Ascending aorta (tissue), 2 donors: ENCODE measurements at regions not wholly inside any gene's neighbourhood (a gene's known extent, or its start where the extent isn't known, plus 50 kb on each side); places are given as distances from the start of the nearest gene placed in this dataset.

Experiments used
- DNase-seq, 2 donors: peaks; one replicate each; pipeline ENCODE4 v3.0.0-alpha.2; 2019; ENCODE audit warnings: low spot score in 2 of 2
- H3K27ac ChIP-seq, 2 donors: fragments of 200-600 bp; sonication (generic); one replicate each; pipeline ENCODE4 v1.5.1; 2016 to 2017; ENCODE audit warnings: mild to moderate bottlenecking in 1 of 2
- H3K27me3 ChIP-seq: fragments of 200-600 bp; sonication (generic); one replicate; pipeline ENCODE4 v1.5.1; 2017
- H3K36me3 ChIP-seq, 2 donors: fragments of 200-600 bp; sonication (generic); one replicate each; pipeline ENCODE4 v1.5.1; 2016
- H3K4me1 ChIP-seq, 2 donors: fragments of 200-600 bp; sonication (generic); one replicate each; pipeline ENCODE4 v1.5.1; 2016 to 2017; ENCODE audit warnings: mild to moderate bottlenecking in 1 of 2
- H3K4me3 ChIP-seq, 2 donors: fragments of 200-600 bp; sonication (generic); one replicate each; pipeline ENCODE4 v1.5.1; 2016 to 2017; ENCODE audit warnings: mild to moderate bottlenecking in 1 of 2
- H3K9me3 ChIP-seq, 2 donors: fragments of 200-600 bp; sonication (generic); one replicate each; pipeline ENCODE4 v1.5.1; 2016
- CTCF ChIP-seq, 3 experiments: fragments of 200-600 bp in 2 of 3; fragments of 450-650 bp in 1 of 3; sonication (generic) in 2 of 3; IDR thresholded peaks; one replicate each; pipeline ENCODE4 v1.5.1; 2016 to 2019; ENCODE audit warnings: antibody characterized with exemption in 3 of 3, mild to moderate bottlenecking in 1 of 3, moderate library complexity in 1 of 3
- intact Hi-C: fragments of 100-400 bp; cut with DNase I; formaldehyde crosslinking; loops from one replicate; pipeline ENCODE4 v1.15.1; 2023

GRCh38 chr12:94056419-94057158 lies 91.8 kb upstream of the PLXNC1 start:
- Histone ChIP-seq H3K9me3 (no peaks in the 10 kb centered on the region), H3K4me1 (peaks cover 0 to 14% of the 10 kb centered on the region in 2 donors), H3K27me3 (no peaks in the 10 kb centered on the region), H3K4me3 (no peak overlapping the region), H3K36me3 (no peaks in the 10 kb centered on the region), H3K27ac (no peak overlapping the region)
- DNase-seq: no peak
- intact Hi-C loops: loop anchor here (2.0 kb wide), 1 partner anchor 18 kb away; no protein-coding TSS in a partner anchor
- TF ChIP-seq CTCF (IDR thresholded peaks at IDR 0.05): no peak

GRCh38 chr12:94057262-94058151 lies 90.9 kb upstream of the PLXNC1 start:
- DNase-seq: no peak
- Histone ChIP-seq H3K27me3 (no peaks in the 10 kb centered on the region), H3K4me1 (peaks cover 0 to 14% of the 10 kb centered on the region in 2 donors), H3K27ac (peak overlapping the region; percentile 50 to 71), H3K36me3 (no peaks in the 10 kb centered on the region), H3K4me3 (no peak overlapping the region), H3K9me3 (no peaks in the 10 kb centered on the region)
- no peak for TF ChIP-seq CTCF (IDR thresholded peaks at IDR 0.05)
- intact Hi-C loops: loop anchor here (2.0 kb wide), 1 partner anchor 17 kb away; no protein-coding TSS in a partner anchor

- H3K36me3 ChIP-seq: no peaks in the 10 kb centered on the region
- H3K4me1 ChIP-seq: peaks cover 0 to 6% of the 10 kb centered on the region in 2 donors
- H3K27ac ChIP-seq: no peak overlapping the region
- intact Hi-C loops: no loop called here
- TF ChIP-seq CTCF (IDR thresholded peaks at IDR 0.05): no peak
- H3K27me3 ChIP-seq: no peaks in the 10 kb centered on the region
- no peak overlapping the region for H3K4me3 ChIP-seq
- DNase-seq: no peak
- no peaks in the 10 kb centered on the region for H3K9me3 ChIP-seq
Measured at GRCh38 chr12:94059394-94060368, 88.7 kb upstream of the PLXNC1 start.

- DNase-seq: no peak
- intact Hi-C loops: no loop called here
- Histone ChIP-seq H3K36me3 (no peaks in the 10 kb centered on the region), H3K27me3 (no peaks in the 10 kb centered on the region), H3K4me1 (peaks cover 0 to 5% of the 10 kb centered on the region in 2 donors), H3K9me3 (no peaks in the 10 kb centered on the region), H3K4me3 (no peak overlapping the region), H3K27ac (no peak overlapping the region)
- no peak for TF ChIP-seq CTCF (IDR thresholded peaks at IDR 0.05)
Measured at GRCh38 chr12:94062194-94062593, 86.2 kb upstream of the PLXNC1 start.
